ENCODE measurements at regions not wholly inside any gene's neighbourhood (a gene's known extent, or its start where the extent isn't known, plus 50 kb on each side); places are given as distances from the start of the nearest gene placed in this dataset.

GRCh38 chr18:71850602-71851001 lies 693.5 kb downstream of the CBLN2 start:
- Histone ChIP-seq H3K4me3 (no peak overlapping the region), H3K36me3 (no peaks in the 10 kb centered on the region), H3K4me1 (no peaks in the 10 kb centered on the region), H3K27ac (no peak overlapping the region), H3K9me3 (peaks cover 0 to 13% (median 0%) of the 10 kb centered on the region in 4 donors), H3K27me3 (no peaks in the 10 kb centered on the region)
- no peak for DNase-seq
- intact Hi-C loops (cut with DNase I), result no loop called here
- TF ChIP-seq POLR2A (IDR thresholded peaks at IDR 0.05), result no peak
- 71 to 84% methylated on average over 1 of the region's 1 CpG for WGBS, 2 donors

DNA sequence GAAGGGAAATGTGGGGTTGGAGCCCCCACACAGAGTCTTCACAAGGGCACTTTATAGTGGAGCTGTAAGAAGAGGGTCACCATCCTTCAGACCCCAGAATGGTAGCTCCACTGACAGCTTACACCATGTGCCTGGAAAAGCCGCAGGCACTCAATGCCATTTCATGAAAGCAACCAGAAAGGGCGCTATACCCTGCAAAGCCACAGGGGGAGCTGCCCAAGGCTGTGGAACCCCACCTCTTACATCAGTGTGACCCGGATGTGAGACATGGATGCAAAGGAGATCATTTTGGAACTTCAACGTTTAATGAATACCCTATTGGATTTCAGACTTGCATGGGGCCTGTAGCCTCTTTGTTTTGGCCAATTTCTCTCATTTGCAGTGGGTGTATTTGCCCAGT lies 694.7 kb downstream of the CBLN2 start:
- Histone ChIP-seq H3K9me3 (peaks cover 0 to 13% (median 0%) of the 10 kb centered on the region in 4 donors), H3K4me1 (peaks cover 0 to 1% (median 0%) of the 10 kb centered on the region in 4 donors), H3K27ac (no peak overlapping the region), H3K36me3 (no peaks in the 10 kb centered on the region), H3K4me3 (no peak overlapping the region), H3K27me3 (no peaks in the 10 kb centered on the region)
- intact Hi-C loops (cut with DNase I), result no loop called here
- 83 to 86% methylated on average over 4 of the region's 4 CpGs for WGBS, 2 donors
- no peak for DNase-seq
- TF ChIP-seq POLR2A (IDR thresholded peaks at IDR 0.05), result no peak
- TF ChIP-seq POLR2AphosphoS5 (IDR thresholded peaks at IDR 0.05), result no peak
- TF ChIP-seq EP300 (IDR thresholded peaks at IDR 0.05), result no peak

DNA sequence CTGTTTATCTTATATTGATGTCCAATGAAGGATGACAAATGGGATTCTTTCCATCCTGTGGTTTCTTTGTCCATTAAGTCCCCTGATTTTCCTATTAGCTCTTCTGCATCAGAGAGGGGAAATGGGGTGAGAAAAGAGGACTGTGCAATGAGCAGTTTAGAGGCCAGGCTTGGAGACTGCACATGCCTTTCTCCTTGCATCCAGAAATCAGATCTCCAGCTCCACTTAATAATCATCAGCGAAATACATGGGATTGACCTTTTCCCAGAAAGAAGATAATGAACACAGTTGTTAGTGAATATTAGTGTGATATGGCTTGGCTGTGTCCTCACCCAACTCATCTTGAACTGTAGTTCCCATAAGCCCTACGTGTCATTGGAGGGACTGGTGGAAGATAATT lies 697.4 kb downstream of the CBLN2 start:
- H3K4me3 ChIP-seq, result no peak overlapping the region
- H3K4me1 ChIP-seq, result peaks cover 0 to 2% (median 0%) of the 10 kb centered on the region in 4 donors
- no peaks in the 10 kb centered on the region for H3K27me3 ChIP-seq
- TF ChIP-seq POLR2AphosphoS5 (IDR thresholded peaks at IDR 0.05), result no peak
- TF ChIP-seq EP300 (IDR thresholded peaks at IDR 0.05), result no peak
- no peak for TF ChIP-seq CTCF (IDR thresholded peaks at IDR 0.05)
- TF ChIP-seq POLR2A (IDR thresholded peaks at IDR 0.05), result no peak
- no peak overlapping the region for H3K27ac ChIP-seq
- peaks cover 0 to 13% (median 0%) of the 10 kb centered on the region in 4 donors for H3K9me3 ChIP-seq
- no peaks in the 10 kb centered on the region for H3K36me3 ChIP-seq
- 77 to 83% methylated on average over 2 of the region's 2 CpGs for WGBS, 2 donors
- no peak for DNase-seq
- intact Hi-C loops (cut with DNase I), result no loop called here

DNA sequence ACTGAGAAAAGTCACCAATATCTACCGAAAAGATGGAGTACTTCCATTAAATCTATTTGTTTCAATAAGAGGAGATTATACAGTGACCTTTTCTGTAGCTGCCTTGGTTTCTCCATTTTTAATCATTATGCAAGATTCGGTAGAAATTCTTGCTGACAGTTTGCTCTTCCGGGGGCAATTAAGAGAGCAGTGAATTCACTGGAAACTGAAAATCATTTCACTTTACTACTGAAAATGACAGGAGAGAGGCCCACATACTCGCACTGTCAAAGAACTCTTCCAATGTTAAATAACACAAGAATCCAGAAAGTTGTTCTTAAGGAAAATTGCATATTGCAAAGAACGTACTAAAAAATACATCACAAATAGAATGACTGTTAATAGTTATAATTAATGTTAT lies 699.3 kb downstream of the CBLN2 start:
- Histone ChIP-seq H3K4me3 (no peak overlapping the region), H3K27ac (no peak overlapping the region), H3K27me3 (no peaks in the 10 kb centered on the region), H3K4me1 (peaks cover 0 to 2% (median 0%) of the 10 kb centered on the region in 4 donors), H3K9me3 (peaks cover 0 to 13% (median 0%) of the 10 kb centered on the region in 4 donors), H3K36me3 (no peaks in the 10 kb centered on the region)
- no peak for TF ChIP-seq POLR2AphosphoS5 (IDR thresholded peaks at IDR 0.05)
- no peak for TF ChIP-seq EP300 (IDR thresholded peaks at IDR 0.05)
- TF ChIP-seq POLR2A (IDR thresholded peaks at IDR 0.05), result no peak
- TF ChIP-seq CTCF (IDR thresholded peaks at IDR 0.05), result no peak
- DNase-seq, result no peak
- 65 to 79% methylated on average over 5 of the region's 5 CpGs for WGBS, 2 donors
- intact Hi-C loops (cut with DNase I), result no loop called here

- Histone ChIP-seq H3K36me3 (no peaks in the 10 kb centered on the region), H3K27ac (no peak overlapping the region), H3K27me3 (no peaks in the 10 kb centered on the region), H3K4me3 (no peak overlapping the region), H3K9me3 (no peaks in the 10 kb centered on the region), H3K4me1 (peaks cover 0 to 2% (median 0%) of the 10 kb centered on the region in 4 donors)
- WGBS, 2 donors, result 81 to 83% methylated on average over 5 of the region's 5 CpGs
- TF ChIP-seq CTCF (IDR thresholded peaks at IDR 0.05) (no peak), POLR2A (IDR thresholded peaks at IDR 0.05) (no peak), EP300 (IDR thresholded peaks at IDR 0.05) (no peak), POLR2AphosphoS5 (IDR thresholded peaks at IDR 0.05) (no peak)
- intact Hi-C loops (cut with DNase I), result no loop called here
- no peak for DNase-seq
Measured at GRCh38 chr18:71842666-71843065, 701.5 kb downstream of the CBLN2 start.

GRCh38 chr18:71837547-71837946 lies 706.6 kb downstream of the CBLN2 start:
- DNase-seq, result no peak
- no peaks in the 10 kb centered on the region for H3K9me3 ChIP-seq
- H3K27me3 ChIP-seq, result no peaks in the 10 kb centered on the region
- no peaks in the 10 kb centered on the region for H3K36me3 ChIP-seq
- intact Hi-C loops (cut with DNase I), result no loop called here
- no peak overlapping the region for H3K4me3 ChIP-seq
- WGBS, 2 donors, result 78 to 85% methylated on average over 1 of the region's 1 CpG
- no peak overlapping the region for H3K27ac ChIP-seq
- H3K4me1 ChIP-seq, result no peaks in the 10 kb centered on the region
- no peak for TF ChIP-seq POLR2A (IDR thresholded peaks at IDR 0.05)
- TF ChIP-seq CTCF (IDR thresholded peaks at IDR 0.05), result no peak
- no peak for TF ChIP-seq POLR2AphosphoS5 (IDR thresholded peaks at IDR 0.05)
- no peak for TF ChIP-seq EP300 (IDR thresholded peaks at IDR 0.05)
